GM19099 (cell line): ENCODE measurements at regions not wholly inside any gene's neighbourhood (a gene's known extent, or its start where the extent isn't known, plus 50 kb on each side); places are given as distances from the start of the nearest gene placed in this dataset.

ENCODE experiments used
- POLR2A ChIP-seq: IDR thresholded peaks from 3 replicates; pipeline ENCODE4 v1.6.1; 2011; ENCODE audit warnings: low read depth; ENCODE audit not compliant: insufficient read length; ENCODE audit errors: extremely low read depth

GRCh38 chr13:47546391-47547225, 454.5 kb downstream of the SUCLA2 start:
- no peak for TF ChIP-seq POLR2A

GRCh38 chr13:47545201-47546024, 455.7 kb downstream of the SUCLA2 start:
- no peak for TF ChIP-seq POLR2A

- no peak for TF ChIP-seq POLR2A
These were observed 461.8 kb downstream of the SUCLA2 start for GRCh38 chr13:47539317-47539716.

GRCh38 chr13:47523771-47524170, 477.3 kb downstream of the SUCLA2 start:
- TF ChIP-seq POLR2A: no peak

GRCh38 chr13:47521890-47522487, 479.1 kb downstream of the SUCLA2 start:
- TF ChIP-seq POLR2A: no peak

GRCh38 chr13:47519626-47520025, 481.4 kb downstream of the SUCLA2 start:
- TF ChIP-seq POLR2A: no peak

GRCh38 chr13:47518530-47518929, 482.5 kb downstream of the SUCLA2 start:
- no peak for TF ChIP-seq POLR2A

- TF ChIP-seq POLR2A: no peak
These were observed 489.4 kb downstream of the SUCLA2 start for GRCh38 chr13:47511647-47512046.

GRCh38 chr13:47508527-47509228, 492.4 kb downstream of the SUCLA2 start:
- TF ChIP-seq POLR2A: no peak

GRCh38 chr13:47503475-47503874, 497.6 kb downstream of the SUCLA2 start:
- no peak for TF ChIP-seq POLR2A

GRCh38 chr13:47502166-47502565, 498.9 kb downstream of the SUCLA2 start:
- no peak for TF ChIP-seq POLR2A

- no peak for TF ChIP-seq POLR2A
These were observed 501.5 kb downstream of the SUCLA2 start for GRCh38 chr13:47499358-47500150.

- TF ChIP-seq POLR2A: no peak
These were observed 516.5 kb downstream of the SUCLA2 start for GRCh38 chr13:47484548-47484947.

- TF ChIP-seq POLR2A: no peak
These were observed 519.5 kb downstream of the SUCLA2 start for GRCh38 chr13:47481536-47481935.
